Upper lobe of left lung (tissue), 6 donors: ENCODE measurements at regions not wholly inside any gene's neighbourhood (a gene's known extent, or its start where the extent isn't known, plus 50 kb on each side); places are given as distances from the start of the nearest gene placed in this dataset.

Experiments used
- ATAC-seq, 2 donors: fragments of 200-7000 bp; cut with Tn5 transposase; one replicate each; pipeline ENCODE4 v1.9.1; 2022; ENCODE audit warnings: mild to moderate bottlenecking in 2 of 2, moderate library complexity in 2 of 2; ENCODE audit not compliant: low FRiP score in 2 of 2
- DNase-seq, 2 donors: peaks; one replicate each; pipeline ENCODE4 v3.0.0-alpha.2; 2019 to 2020
- H3K27ac ChIP-seq, 4 donors: fragments of 200-600 bp; sonication (generic); one replicate each; pipeline ENCODE4 v1.5.1; 2016 to 2019
- H3K27me3 ChIP-seq, 4 donors: fragments of 200-600 bp; sonication (generic); one replicate each; pipeline ENCODE4 v1.5.1; 2017 to 2019
- H3K36me3 ChIP-seq, 4 donors: fragments of 200-600 bp; sonication (generic); one replicate each; pipeline ENCODE4 v1.5.1; 2016 to 2019
- H3K4me1 ChIP-seq, 4 donors: fragments of 200-600 bp; sonication (generic); one replicate each; pipeline ENCODE4 v1.5.1; 2018 to 2019
- H3K4me3 ChIP-seq, 4 donors: fragments of 200-600 bp; sonication (generic); one replicate each; pipeline ENCODE4 v1.5.1; 2017 to 2019; ENCODE audit warnings: mild to moderate bottlenecking in 2 of 4, moderate library complexity in 1 of 4
- H3K9me3 ChIP-seq, 4 donors: fragments of 200-600 bp; sonication (generic); one replicate each; pipeline ENCODE4 v1.5.1; 2018 to 2019
- CTCF ChIP-seq, 6 experiments: fragments of 450-650 bp in 4 of 6; fragments of 200-600 bp in 2 of 6; sonication (generic) in 2 of 6; IDR thresholded peaks; one replicate each; pipeline ENCODE4 v1.5.1; 2016 to 2019; ENCODE audit warnings: antibody characterized with exemption in 6 of 6
- EP300 ChIP-seq, 4 donors: sonication (generic); formaldehyde crosslinking; IDR thresholded peaks; one replicate each; pipeline ENCODE4 v1.5.1; 2017; ENCODE audit warnings: antibody characterized with exemption in 4 of 4, control low read depth in 2 of 4
- POLR2A ChIP-seq, 4 donors: fragments of 450-650 bp; IDR thresholded peaks; one replicate each; pipeline ENCODE4 v1.5.1; 2016 to 2017; ENCODE audit warnings: antibody characterized with exemption in 4 of 4, mild to moderate bottlenecking in 2 of 4
- POLR2AphosphoS5 ChIP-seq, 2 donors: sonication (generic); formaldehyde crosslinking; IDR thresholded peaks; one replicate each; pipeline ENCODE4 v1.5.1; 2017; ENCODE audit warnings: antibody characterized with exemption in 2 of 2
- WGBS, 2 donors: methylation state at CpG; one replicate each; pipeline ENCODE4 v1.1.5; 2017 to 2018; 5-methylcytosine and 5-hydroxymethylcytosine counted together
- donor health status: DM: no; HTN: no; CAD: no; lungs with moderate emphysema.
- donor health status: DM: no; HTN: yes; CAD: no; lungs with severe emphysema.

- Histone ChIP-seq H3K9me3 (no peaks in the 10 kb centered on the region), H3K27me3 (no peaks in the 10 kb centered on the region), H3K27ac (no peak overlapping the region), H3K4me1 (no peaks in the 10 kb centered on the region), H3K4me3 (no peak overlapping the region), H3K36me3 (no peaks in the 10 kb centered on the region)
- WGBS, 2 donors = 42 to 50% methylated on average over 2 of the region's 2 CpGs
- DNase-seq = no peak
- no peak for TF ChIP-seq CTCF (IDR thresholded peaks at IDR 0.05)
- no peak for TF ChIP-seq EP300 (IDR thresholded peaks at IDR 0.05)
- no peak for TF ChIP-seq POLR2AphosphoS5 (IDR thresholded peaks at IDR 0.05)
- TF ChIP-seq POLR2A (IDR thresholded peaks at IDR 0.05) = no peak
- no peak for ATAC-seq
These were observed 164.2 kb downstream of the ICE1 start for GRCh38 chr5:5586721-5587120.

- WGBS, 2 donors = 76 to 77% methylated on average over 6 of the region's 6 CpGs
- DNase-seq = no peak
- Histone ChIP-seq H3K36me3 (no peaks in the 10 kb centered on the region), H3K27me3 (no peaks in the 10 kb centered on the region), H3K4me3 (no peak overlapping the region), H3K4me1 (no peaks in the 10 kb centered on the region), H3K9me3 (no peaks in the 10 kb centered on the region), H3K27ac (no peak overlapping the region)
- ATAC-seq = no peak
- TF ChIP-seq CTCF (IDR thresholded peaks at IDR 0.05) = no peak
- TF ChIP-seq EP300 (IDR thresholded peaks at IDR 0.05) = no peak
- no peak for TF ChIP-seq POLR2A (IDR thresholded peaks at IDR 0.05)
- no peak for TF ChIP-seq POLR2AphosphoS5 (IDR thresholded peaks at IDR 0.05)
These were observed 163.4 kb downstream of the ICE1 start for GRCh38 chr5:5585751-5586341.

GRCh38 chr5:5584751-5585150 is 162.3 kb downstream of the ICE1 start:
- 74 to 80% methylated on average over 4 of the region's 4 CpGs for WGBS, 2 donors
- no peak overlapping the region for H3K4me3 ChIP-seq
- H3K4me1 ChIP-seq = no peaks in the 10 kb centered on the region
- H3K9me3 ChIP-seq = no peaks in the 10 kb centered on the region
- H3K36me3 ChIP-seq = no peaks in the 10 kb centered on the region
- TF ChIP-seq EP300 (IDR thresholded peaks at IDR 0.05) (no peak), CTCF (IDR thresholded peaks at IDR 0.05) (no peak), POLR2A (IDR thresholded peaks at IDR 0.05) (no peak), POLR2AphosphoS5 (IDR thresholded peaks at IDR 0.05) (no peak)
- no peaks in the 10 kb centered on the region for H3K27me3 ChIP-seq
- no peak for ATAC-seq
- no peak overlapping the region for H3K27ac ChIP-seq
- no peak for DNase-seq

- Histone ChIP-seq H3K4me1 (no peaks in the 10 kb centered on the region), H3K4me3 (no peak overlapping the region), H3K27ac (no peak overlapping the region), H3K9me3 (no peaks in the 10 kb centered on the region), H3K27me3 (no peaks in the 10 kb centered on the region), H3K36me3 (no peaks in the 10 kb centered on the region)
- DNase-seq (no peak), ATAC-seq (no peak)
- no peak for TF ChIP-seq EP300 (IDR thresholded peaks at IDR 0.05)
- 67 to 91% methylated on average over 2 to 3 of the region's 3 CpGs for WGBS, 2 donors
These were observed 161.8 kb downstream of the ICE1 start for GRCh38 chr5:5584236-5584745.

- WGBS, 2 donors = 86 to 93% methylated on average over 5 of the region's 5 CpGs
- TF ChIP-seq POLR2AphosphoS5 (IDR thresholded peaks at IDR 0.05) (no peak), CTCF (IDR thresholded peaks at IDR 0.05) (no peak), POLR2A (IDR thresholded peaks at IDR 0.05) (no peak), EP300 (IDR thresholded peaks at IDR 0.05) (no peak)
- Histone ChIP-seq H3K27me3 (no peaks in the 10 kb centered on the region), H3K27ac (no peak overlapping the region), H3K9me3 (no peaks in the 10 kb centered on the region), H3K4me1 (no peaks in the 10 kb centered on the region), H3K36me3 (no peaks in the 10 kb centered on the region), H3K4me3 (no peak overlapping the region)
- no peak for DNase-seq
- ATAC-seq = no peak
These were observed 161.4 kb downstream of the ICE1 start for GRCh38 chr5:5583832-5584231.
